NB4 (cell line): ENCODE measurements at regions not wholly inside any gene's neighbourhood (a gene's known extent, or its start where the extent isn't known, plus 50 kb on each side); places are given as distances from the start of the nearest gene placed in this dataset.

Experiments used
- CTCF ChIP-seq: IDR thresholded peaks from one replicate; pipeline ENCODE4 v1.5.1; 2012; ENCODE audit warnings: low read depth, low read length
- POLR2A ChIP-seq: IDR thresholded peaks from 2 replicates; pipeline ENCODE4 v1.6.1; 2011; ENCODE audit warnings: mild to moderate bottlenecking; ENCODE audit not compliant: insufficient read length; ENCODE audit errors: extremely low read depth

- no peak for TF ChIP-seq POLR2A
- no peak for TF ChIP-seq CTCF
Observed at GRCh38 chr7:34373940-34374339, 284.1 kb upstream of the NPSR1 start.
